K562 (cell line): ENCODE measurements at regions not wholly inside any gene's neighbourhood (a gene's known extent, or its start where the extent isn't known, plus 50 kb on each side); places are given as distances from the start of the nearest gene placed in this dataset.

Experiments
- BMI1 ChIP-seq: fragments of 150-350 bp; IDR thresholded peaks from 2 replicates; pipeline ENCODE4 v1.6.1; 2014; ENCODE audit warnings: low read length
- CREB1 ChIP-seq, 2 experiments: sonication (generic) in 1 of 2; formaldehyde crosslinking in 1 of 2; IDR thresholded peaks; 2 replicates each; pipeline versions ENCODE4 v1.6.1 to v1.8.0; 2012 to 2022; ENCODE audit warnings: inconsistent platforms in 1 of 2, mild to moderate bottlenecking in 1 of 2, missing genetic modification reagents in 1 of 2, moderate library complexity in 1 of 2
- CTCF ChIP-seq, 3 experiments: IDR thresholded peaks in 2 of 3; conservative IDR thresholded peaks in 1 of 3; 2 replicates each; pipeline ENCODE4 v1.5.1; 2011 to 2012; ENCODE audit warnings: low read length in 3 of 3, mild to moderate bottlenecking in 3 of 3, control low read depth in 2 of 3, improper control_type of control experiment in 1 of 3, inconsistent platforms in 1 of 3, low read depth in 1 of 3, mixed read lengths in 1 of 3, moderate library complexity in 1 of 3; ENCODE audit not compliant: insufficient read depth in 2 of 3
- ETS1 ChIP-seq: conservative IDR thresholded peaks from 2 replicates; pipeline ENCODE4 v1.6.1; 2011; ENCODE audit warnings: low read depth, mild to moderate bottlenecking, low read length; ENCODE audit not compliant: control insufficient read depth
- SNAPC5 ChIP-seq: fragments of 250-450 bp; sonication (Bioruptor Pico); IDR thresholded peaks from 2 replicates; pipeline ENCODE4 v1.8.0; 2021; ENCODE audit warnings: moderate library complexity, mild to moderate bottlenecking, inconsistent platforms
- SNIP1 ChIP-seq: fragments of 450-650 bp; IDR thresholded peaks from 2 replicates; pipeline ENCODE4 v1.7.1; 2017; ENCODE audit warnings: low read depth, mild to moderate bottlenecking
- ZNF41 ChIP-seq: fragments of 250-450 bp; sonication (Bioruptor Pico); conservative IDR thresholded peaks from 2 replicates; pipeline ENCODE4 v1.4.0; 2020; ENCODE audit warnings: mild to moderate bottlenecking
- ZSCAN29 ChIP-seq: fragments of 450-650 bp; IDR thresholded peaks from 2 replicates; pipeline ENCODE4 v1.6.1; 2017

DNA sequence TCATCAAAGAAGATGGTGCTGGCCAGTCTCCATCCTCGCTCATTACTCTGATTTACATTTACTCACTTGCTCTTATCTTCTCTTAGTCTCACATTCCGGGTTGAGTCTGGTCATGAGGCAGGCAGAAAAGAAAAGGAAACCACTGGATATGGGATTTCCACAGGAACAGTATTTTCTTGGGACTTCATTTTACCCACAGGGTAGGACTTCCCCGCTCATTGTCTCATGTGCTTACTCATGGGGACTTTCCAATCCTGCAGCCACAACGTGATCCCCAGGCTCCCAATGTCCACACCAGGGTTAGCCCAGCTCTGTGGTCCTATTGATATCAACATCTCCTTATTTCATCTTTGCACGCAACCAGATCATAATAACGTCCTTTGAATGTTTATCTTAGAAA, 373.8 kb downstream of the TMEM182 start (continued):
- no peak for TF ChIP-seq CTCF (IDR thresholded peaks at IDR 0.05 in 2 of 3, conservative IDR thresholded peaks at IDR 0.05 in 1 of 3; ENCODE audit: insufficient read depth in 2 of 3, low read depth in 1 of 3, low read length in 3 of 3)
- TF ChIP-seq SNIP1 = no peak
- no peak for TF ChIP-seq ZSCAN29
- TF ChIP-seq ZNF41 = no peak
- TF ChIP-seq CREB1 (IDR thresholded peaks at IDR 0.05) = no peak
- TF ChIP-seq CREB1 (CRISPR knock-in tag; IDR thresholded peaks at IDR 0.05) = no peak
- no peak for TF ChIP-seq ETS1
- TF ChIP-seq BMI1 = no peak
- no peak for TF ChIP-seq SNAPC5 (CRISPR knock-in tag)
